Body of pancreas (tissue), 4 donors: ENCODE measurements at regions not wholly inside any gene's neighbourhood (a gene's known extent, or its start where the extent isn't known, plus 50 kb on each side); places are given as distances from the start of the nearest gene placed in this dataset.

Source experiments
- ATAC-seq: fragments of 150-250 bp; one replicate; pipeline ENCODE4 v1.9.1; 2016
- DNase-seq, 4 donors: peaks; one replicate each; pipeline ENCODE4 v3.0.0-alpha.2; 2019
- H3K27ac ChIP-seq, 4 donors: fragments of 200-600 bp; sonication (generic); 1 replicate in 3 of 4; 2 replicates in 1 of 4; pipeline versions ENCODE4 v1.5.1 to v1.6.1; 2016 to 2019; ENCODE audit warnings: mild to moderate bottlenecking in 1 of 4, mixed read lengths in 1 of 4, moderate library complexity in 1 of 4
- H3K27me3 ChIP-seq, 2 donors: fragments of 200-600 bp; sonication (generic); one replicate each; pipeline ENCODE4 v1.6.0; 2016; ENCODE audit warnings: mild to moderate bottlenecking in 1 of 2
- H3K36me3 ChIP-seq, 2 donors: fragments of 200-600 bp; sonication (generic); replicated peaks in 1 of 2; 2 replicates each; pipeline ENCODE4 v1.5.1; 2016; ENCODE audit warnings: low read depth in 2 of 2; ENCODE audit not compliant: insufficient read depth in 1 of 2
- H3K4me1 ChIP-seq: fragments of 200-600 bp; sonication (generic); one replicate; pipeline ENCODE4 v1.6.0; 2016
- H3K4me3 ChIP-seq, 2 donors: fragments of 200-600 bp; sonication (generic); 1 replicate in 1 of 2; 2 replicates in 1 of 2; pipeline ENCODE4 v1.5.1; 2016 to 2019
- H3K9me3 ChIP-seq, 3 donors: fragments of 200-600 bp; sonication (generic); 1 replicate in 2 of 3; 2 replicates in 1 of 3; pipeline ENCODE4 v1.5.1; 2016
- CTCF ChIP-seq, 7 experiments: fragments of 450-650 bp in 4 of 7; fragments of 200-600 bp in 3 of 7; sonication (generic) in 3 of 7; IDR thresholded peaks; one replicate each; pipeline ENCODE4 v1.5.1; 2016 to 2019; ENCODE audit warnings: antibody characterized with exemption in 7 of 7
- POLR2A ChIP-seq, 3 donors: fragments of 450-650 bp; IDR thresholded peaks; one replicate each; pipeline ENCODE4 v1.6.1; 2016; ENCODE audit warnings: antibody characterized with exemption in 3 of 3, mild to moderate bottlenecking in 2 of 3
- WGBS, 2 donors: methylation state at CpG; one replicate each; pipeline ENCODE4 v1.1.5; 2017; 5-methylcytosine and 5-hydroxymethylcytosine counted together
- intact Hi-C: fragments of 100-400 bp; cut with DNase I; formaldehyde crosslinking; loops from one replicate; pipeline ENCODE4 v1.15.1; 2023

- no peak overlapping the region for H3K4me3 ChIP-seq
- no peak for DNase-seq
- H3K36me3 ChIP-seq = no peaks in the 10 kb centered on the region
- no peak for ATAC-seq
- 76 to 94% methylated on average over 3 of the region's 3 CpGs for WGBS, 2 donors
- no peaks in the 10 kb centered on the region for H3K9me3 ChIP-seq
- no peak for TF ChIP-seq CTCF (IDR thresholded peaks at IDR 0.05)
- H3K27me3 ChIP-seq = no peaks in the 10 kb centered on the region
- no peak overlapping the region for H3K27ac ChIP-seq
- no peaks in the 10 kb centered on the region for H3K4me1 ChIP-seq
- intact Hi-C loops = no loop called here
Observed at GRCh38 chr2:120404274-120404673, 58.3 kb downstream of the INHBB start.

GRCh38 chr2:120404941-120405758, 59.2 kb downstream of the INHBB start:
- intact Hi-C loops = no loop called here
- Histone ChIP-seq H3K9me3 (peaks cover 0 to 6% (median 0%) of the 10 kb centered on the region in 3 donors), H3K4me3 (no peak overlapping the region), H3K27me3 (no peaks in the 10 kb centered on the region), H3K27ac (no peak overlapping the region), H3K4me1 (no peaks in the 10 kb centered on the region), H3K36me3 (no peaks in the 10 kb centered on the region)
- ATAC-seq (no peak), DNase-seq (no peak)
- TF ChIP-seq CTCF (IDR thresholded peaks at IDR 0.05) = no peak
- TF ChIP-seq POLR2A (IDR thresholded peaks at IDR 0.05) = no peak
- 88 to 90% methylated on average over 18 to 19 of the region's 19 CpGs for WGBS, 2 donors

- Histone ChIP-seq H3K4me3 (no peak overlapping the region), H3K27ac (no peak overlapping the region), H3K4me1 (no peaks in the 10 kb centered on the region), H3K36me3 (no peaks in the 10 kb centered on the region), H3K27me3 (no peaks in the 10 kb centered on the region), H3K9me3 (peaks cover 0 to 6% (median 0%) of the 10 kb centered on the region in 3 donors)
- WGBS, 2 donors = 87 to 88% methylated on average over 3 to 5 of the region's 5 CpGs
- DNase-seq (no peak), ATAC-seq (no peak)
- TF ChIP-seq CTCF (IDR thresholded peaks at IDR 0.05) = no peak
- TF ChIP-seq POLR2A (IDR thresholded peaks at IDR 0.05) = no peak
- intact Hi-C loops = no loop called here
Observed at GRCh38 chr2:120405759-120406099, 59.8 kb downstream of the INHBB start.

- Histone ChIP-seq H3K4me1 (no peaks in the 10 kb centered on the region), H3K36me3 (no peaks in the 10 kb centered on the region), H3K27ac (no peak overlapping the region), H3K9me3 (peaks cover 0 to 6% (median 0%) of the 10 kb centered on the region in 3 donors), H3K27me3 (no peaks in the 10 kb centered on the region), H3K4me3 (no peak overlapping the region)
- DNase-seq = no peak
- intact Hi-C loops = no loop called here
- TF ChIP-seq CTCF (IDR thresholded peaks at IDR 0.05) = no peak
- TF ChIP-seq POLR2A (IDR thresholded peaks at IDR 0.05) = no peak
- no peak for ATAC-seq
- 71 to 75% methylated on average over 9 of the region's 9 CpGs for WGBS, 2 donors
Observed at GRCh38 chr2:120406566-120406965, 60.6 kb downstream of the INHBB start.

GRCh38 chr2:120410487-120410886, 64.6 kb downstream of the INHBB start:
- ATAC-seq (no peak), DNase-seq (no peak)
- no peaks in the 10 kb centered on the region for H3K27me3 ChIP-seq
- H3K27ac ChIP-seq = no peak overlapping the region
- no peak for TF ChIP-seq CTCF (IDR thresholded peaks at IDR 0.05)
- TF ChIP-seq POLR2A (IDR thresholded peaks at IDR 0.05) = no peak
- no peaks in the 10 kb centered on the region for H3K36me3 ChIP-seq
- 62 to 63% methylated on average over 3 of the region's 3 CpGs for WGBS, 2 donors
- intact Hi-C loops = no loop called here
- no peaks in the 10 kb centered on the region for H3K4me1 ChIP-seq
- peaks cover 0 to 6% (median 0%) of the 10 kb centered on the region in 3 donors for H3K9me3 ChIP-seq
- H3K4me3 ChIP-seq = no peak overlapping the region
